Upper lobe of right lung (tissue), 1 donor: ENCODE measurements at regions not wholly inside any gene's neighbourhood (a gene's known extent, or its start where the extent isn't known, plus 50 kb on each side); places are given as distances from the start of the nearest gene placed in this dataset.

Experiments used
- ATAC-seq: fragments of 200-7000 bp; cut with Tn5 transposase; one replicate; pipeline ENCODE4 v1.9.1; 2020; ENCODE audit warnings: mild to moderate bottlenecking, moderate library complexity
- DNase-seq: peaks from one replicate; pipeline ENCODE4 v3.0.0-alpha.2; 2020
- H3K27ac ChIP-seq: fragments of 200-600 bp; one replicate; pipeline ENCODE4 v1.8.0; 2022
- H3K27me3 ChIP-seq: fragments of 200-600 bp; one replicate; pipeline ENCODE4 v1.8.0; 2022; ENCODE audit warnings: mild to moderate bottlenecking
- H3K36me3 ChIP-seq: fragments of 200-600 bp; one replicate; pipeline ENCODE4 v1.8.0; 2022
- H3K4me1 ChIP-seq: fragments of 200-600 bp; one replicate; pipeline ENCODE4 v1.8.0; 2022
- H3K4me3 ChIP-seq: fragments of 200-600 bp; one replicate; pipeline ENCODE4 v1.8.0; 2022; ENCODE audit warnings: mild to moderate bottlenecking
- H3K9me3 ChIP-seq: fragments of 200-600 bp; one replicate; pipeline ENCODE4 v1.8.0; 2022
- intact Hi-C: fragments of 100-400 bp; cut with DNase I; formaldehyde crosslinking; loops from one replicate; pipeline ENCODE4 v1.11.0; 2022
- TF ChIP-seq, protein P1 (sequence below): fragments of 200-600 bp; IDR thresholded peaks from one replicate; pipeline ENCODE4 v1.8.0; 2022; ENCODE audit warnings: antibody characterized with exemption
- donor health status: DM: no; HTN: yes; CAD: no; lungs with severe emphysema.

GRCh38 chr2:105588581-105588980 is 156.1 kb upstream of the NCK2 start:
- ATAC-seq (no peak), DNase-seq (no peak)
- no peaks in the 10 kb centered on the region for H3K36me3 ChIP-seq
- intact Hi-C loops: no loop called here
- no peak overlapping the region for H3K27ac ChIP-seq
- no peak overlapping the region for H3K4me3 ChIP-seq
- no peaks in the 10 kb centered on the region for H3K4me1 ChIP-seq
- H3K27me3 ChIP-seq: no peaks in the 10 kb centered on the region
- TF ChIP-seq, protein P1, sequence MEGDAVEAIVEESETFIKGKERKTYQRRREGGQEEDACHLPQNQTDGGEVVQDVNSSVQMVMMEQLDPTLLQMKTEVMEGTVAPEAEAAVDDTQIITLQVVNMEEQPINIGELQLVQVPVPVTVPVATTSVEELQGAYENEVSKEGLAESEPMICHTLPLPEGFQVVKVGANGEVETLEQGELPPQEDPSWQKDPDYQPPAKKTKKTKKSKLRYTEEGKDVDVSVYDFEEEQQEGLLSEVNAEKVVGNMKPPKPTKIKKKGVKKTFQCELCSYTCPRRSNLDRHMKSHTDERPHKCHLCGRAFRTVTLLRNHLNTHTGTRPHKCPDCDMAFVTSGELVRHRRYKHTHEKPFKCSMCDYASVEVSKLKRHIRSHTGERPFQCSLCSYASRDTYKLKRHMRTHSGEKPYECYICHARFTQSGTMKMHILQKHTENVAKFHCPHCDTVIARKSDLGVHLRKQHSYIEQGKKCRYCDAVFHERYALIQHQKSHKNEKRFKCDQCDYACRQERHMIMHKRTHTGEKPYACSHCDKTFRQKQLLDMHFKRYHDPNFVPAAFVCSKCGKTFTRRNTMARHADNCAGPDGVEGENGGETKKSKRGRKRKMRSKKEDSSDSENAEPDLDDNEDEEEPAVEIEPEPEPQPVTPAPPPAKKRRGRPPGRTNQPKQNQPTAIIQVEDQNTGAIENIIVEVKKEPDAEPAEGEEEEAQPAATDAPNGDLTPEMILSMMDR: no peak
- no peaks in the 10 kb centered on the region for H3K9me3 ChIP-seq

GRCh38 chr2:105587637-105588036 is 157.1 kb upstream of the NCK2 start:
- H3K27ac ChIP-seq: no peak overlapping the region
- TF ChIP-seq, protein P1: no peak
- H3K9me3 ChIP-seq: no peaks in the 10 kb centered on the region
- intact Hi-C loops: no loop called here
- no peaks in the 10 kb centered on the region for H3K4me1 ChIP-seq
- ATAC-seq: no peak
- no peak overlapping the region for H3K4me3 ChIP-seq
- H3K27me3 ChIP-seq: no peaks in the 10 kb centered on the region
- no peak for DNase-seq
- no peaks in the 10 kb centered on the region for H3K36me3 ChIP-seq

- Histone ChIP-seq H3K9me3 (no peaks in the 10 kb centered on the region), H3K4me3 (no peak overlapping the region), H3K4me1 (no peaks in the 10 kb centered on the region), H3K27me3 (no peaks in the 10 kb centered on the region), H3K36me3 (no peaks in the 10 kb centered on the region), H3K27ac (no peak overlapping the region)
- ATAC-seq (no peak), DNase-seq (no peak)
- TF ChIP-seq, protein P1: no peak
- intact Hi-C loops: no loop called here
These were observed 160.2 kb upstream of the NCK2 start for GRCh38 chr2:105584435-105585010.

DNA sequence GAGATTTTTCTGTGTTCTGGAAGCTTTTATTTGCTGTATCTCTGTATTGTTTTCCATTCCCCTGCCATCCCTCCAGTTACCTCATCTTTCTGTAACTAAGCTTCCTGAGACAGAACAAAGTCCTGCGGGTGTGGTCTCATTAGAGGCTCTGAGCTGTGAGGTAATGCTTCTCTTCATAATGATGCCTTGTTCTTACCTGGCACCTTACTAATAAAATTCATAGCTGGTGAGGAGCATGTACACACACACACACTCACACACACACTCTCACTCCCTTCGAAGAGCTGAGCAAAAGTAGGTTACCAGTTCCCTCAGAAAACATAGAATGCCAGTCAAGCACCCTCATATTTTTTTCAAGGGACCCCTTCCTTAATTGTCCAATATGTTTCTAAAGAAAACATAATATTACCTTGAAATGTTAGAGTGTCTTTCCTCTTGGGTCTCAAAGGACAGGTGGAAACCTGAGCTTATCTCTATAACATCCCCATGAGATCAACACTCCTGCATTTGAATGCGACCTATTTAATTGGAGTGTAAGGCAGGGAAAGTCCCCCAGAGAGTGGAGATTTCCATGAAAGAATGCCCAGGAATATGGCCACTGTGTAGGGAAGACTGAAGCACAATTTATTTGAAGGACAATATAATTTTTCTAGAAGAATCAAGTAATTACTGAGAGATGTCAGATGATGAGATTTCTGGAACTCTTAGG is 161.6 kb upstream of the NCK2 start:
- intact Hi-C loops: no loop called here
- Histone ChIP-seq H3K9me3 (no peaks in the 10 kb centered on the region), H3K4me1 (no peaks in the 10 kb centered on the region), H3K27ac (no peak overlapping the region), H3K27me3 (no peaks in the 10 kb centered on the region), H3K4me3 (no peak overlapping the region), H3K36me3 (no peaks in the 10 kb centered on the region)
- ATAC-seq (no peak), DNase-seq (no peak)
- TF ChIP-seq, protein P1: no peak

- DNase-seq (no peak), ATAC-seq (no peak)
- Histone ChIP-seq H3K4me1 (no peaks in the 10 kb centered on the region), H3K36me3 (no peaks in the 10 kb centered on the region), H3K9me3 (no peaks in the 10 kb centered on the region), H3K4me3 (no peak overlapping the region), H3K27ac (no peak overlapping the region), H3K27me3 (no peaks in the 10 kb centered on the region)
- intact Hi-C loops: no loop called here
- TF ChIP-seq, protein P1: no peak
These were observed 163.2 kb upstream of the NCK2 start for GRCh38 chr2:105581555-105581944.
